Uterus (tissue), 2 donors: ENCODE measurements at regions not wholly inside any gene's neighbourhood (a gene's known extent, or its start where the extent isn't known, plus 50 kb on each side); places are given as distances from the start of the nearest gene placed in this dataset.
"Not testable (repeated sequence)": the region's sequence is repeated elsewhere in the genome, so short reads cannot be mapped to it uniquely, and the experiment has no call there.

Experiments
- POLR2A ChIP-seq, 2 donors: fragments of 450-650 bp; IDR thresholded peaks; one replicate each; pipeline ENCODE4 v1.6.1; 2016; ENCODE audit warnings: antibody characterized with exemption in 2 of 2, mild to moderate bottlenecking in 1 of 2, moderate library complexity in 1 of 2
- TF ChIP-seq, protein P1 (sequence below), 4 experiments: fragments of 200-600 bp in 2 of 4; fragments of 450-650 bp in 2 of 4; sonication (generic) in 2 of 4; IDR thresholded peaks; one replicate each; pipeline ENCODE4 v1.5.1; 2016 to 2019; ENCODE audit warnings: antibody characterized with exemption in 4 of 4, mild to moderate bottlenecking in 2 of 4, moderate library complexity in 1 of 4

- TF ChIP-seq, protein P1, sequence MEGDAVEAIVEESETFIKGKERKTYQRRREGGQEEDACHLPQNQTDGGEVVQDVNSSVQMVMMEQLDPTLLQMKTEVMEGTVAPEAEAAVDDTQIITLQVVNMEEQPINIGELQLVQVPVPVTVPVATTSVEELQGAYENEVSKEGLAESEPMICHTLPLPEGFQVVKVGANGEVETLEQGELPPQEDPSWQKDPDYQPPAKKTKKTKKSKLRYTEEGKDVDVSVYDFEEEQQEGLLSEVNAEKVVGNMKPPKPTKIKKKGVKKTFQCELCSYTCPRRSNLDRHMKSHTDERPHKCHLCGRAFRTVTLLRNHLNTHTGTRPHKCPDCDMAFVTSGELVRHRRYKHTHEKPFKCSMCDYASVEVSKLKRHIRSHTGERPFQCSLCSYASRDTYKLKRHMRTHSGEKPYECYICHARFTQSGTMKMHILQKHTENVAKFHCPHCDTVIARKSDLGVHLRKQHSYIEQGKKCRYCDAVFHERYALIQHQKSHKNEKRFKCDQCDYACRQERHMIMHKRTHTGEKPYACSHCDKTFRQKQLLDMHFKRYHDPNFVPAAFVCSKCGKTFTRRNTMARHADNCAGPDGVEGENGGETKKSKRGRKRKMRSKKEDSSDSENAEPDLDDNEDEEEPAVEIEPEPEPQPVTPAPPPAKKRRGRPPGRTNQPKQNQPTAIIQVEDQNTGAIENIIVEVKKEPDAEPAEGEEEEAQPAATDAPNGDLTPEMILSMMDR (IDR thresholded peaks at IDR 0.05), result not testable (repeated sequence)
- TF ChIP-seq POLR2A (IDR thresholded peaks at IDR 0.05), result not testable (repeated sequence)
These were observed 76.2 kb upstream of the PPM1B start for GRCh38 chr2:44092519-44092918.
